ENCODE measurements at regions not wholly inside any gene's neighbourhood (a gene's known extent, or its start where the extent isn't known, plus 50 kb on each side); places are given as distances from the start of the nearest gene placed in this dataset.

DNA sequence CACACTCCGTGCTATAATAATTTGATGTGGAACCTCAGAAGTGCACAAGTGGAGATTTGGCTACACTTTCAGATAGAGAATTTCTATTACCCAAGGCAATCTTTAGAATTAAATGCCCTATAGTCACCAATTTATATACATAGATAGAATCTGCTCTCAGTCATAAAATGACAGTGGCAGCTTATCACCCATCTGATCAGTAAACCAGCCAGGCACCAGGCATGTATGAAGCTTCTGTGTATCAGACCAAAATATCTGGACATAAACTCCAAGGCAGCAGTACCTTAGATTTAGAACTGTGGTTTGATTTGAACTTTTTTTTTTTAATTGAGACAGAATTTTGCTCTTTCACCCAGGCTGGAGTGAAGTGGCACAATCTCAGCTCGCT lies 180.9 kb downstream of the IPMK start (continued):
- TF ChIP-seq ZBED4 (CRISPR knock-in tag; IDR thresholded peaks at IDR 0.05; ENCODE audit: borderline replicate concordance) (no peak), TOPORS (CRISPR knock-in tag; IDR thresholded peaks at IDR 0.05) (no peak), PHF20 (CRISPR knock-in tag; IDR thresholded peaks at IDR 0.05) (no peak), MYPOP (CRISPR knock-in tag; IDR thresholded peaks at IDR 0.05) (no peak), ZNF12 (CRISPR knock-in tag; IDR thresholded peaks at IDR 0.05) (no peak), AGO2 (optimal IDR thresholded peaks at IDR 0.05; ENCODE audit: low read depth, low read length) (no peak), TEAD2 (CRISPR knock-in tag; IDR thresholded peaks at IDR 0.05) (no peak)
- TF ChIP-seq, protein P1, sequence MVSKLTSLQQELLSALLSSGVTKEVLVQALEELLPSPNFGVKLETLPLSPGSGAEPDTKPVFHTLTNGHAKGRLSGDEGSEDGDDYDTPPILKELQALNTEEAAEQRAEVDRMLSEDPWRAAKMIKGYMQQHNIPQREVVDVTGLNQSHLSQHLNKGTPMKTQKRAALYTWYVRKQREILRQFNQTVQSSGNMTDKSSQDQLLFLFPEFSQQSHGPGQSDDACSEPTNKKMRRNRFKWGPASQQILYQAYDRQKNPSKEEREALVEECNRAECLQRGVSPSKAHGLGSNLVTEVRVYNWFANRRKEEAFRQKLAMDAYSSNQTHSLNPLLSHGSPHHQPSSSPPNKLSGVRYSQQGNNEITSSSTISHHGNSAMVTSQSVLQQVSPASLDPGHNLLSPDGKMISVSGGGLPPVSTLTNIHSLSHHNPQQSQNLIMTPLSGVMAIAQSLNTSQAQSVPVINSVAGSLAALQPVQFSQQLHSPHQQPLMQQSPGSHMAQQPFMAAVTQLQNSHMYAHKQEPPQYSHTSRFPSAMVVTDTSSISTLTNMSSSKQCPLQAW (CRISPR knock-in tag; IDR thresholded peaks at IDR 0.05): no peak

Measured in HepG2 (cell line).